22Rv1 (cell line): ENCODE measurements at regions not wholly inside any gene's neighbourhood (a gene's known extent, or its start where the extent isn't known, plus 50 kb on each side); places are given as distances from the start of the nearest gene placed in this dataset.

Source experiments
- CTCF ChIP-seq: fragments of 450-650 bp; IDR thresholded peaks from 2 replicates; pipeline ENCODE4 v1.5.1; 2017; ENCODE audit warnings: mild to moderate bottlenecking
- ZFX ChIP-seq: fragments of 450-650 bp; IDR thresholded peaks from 2 replicates; pipeline ENCODE4 v1.6.1; 2017; ENCODE audit warnings: antibody characterized with exemption, borderline replicate concordance

GRCh38 chr15:70153921-70154717 lies 56.4 kb upstream of the TLE3 start:
- TF ChIP-seq CTCF (no peak), ZFX (no peak)
